C4-2B (cell line): ENCODE measurements at regions not wholly inside any gene's neighbourhood (a gene's known extent, or its start where the extent isn't known, plus 50 kb on each side); places are given as distances from the start of the nearest gene placed in this dataset.

Source experiments
- CTCF ChIP-seq: fragments of 450-650 bp; conservative IDR thresholded peaks from 2 replicates; pipeline ENCODE4 v1.5.1; 2017; ENCODE audit warnings: mild to moderate bottlenecking
- ZFX ChIP-seq: fragments of 450-650 bp; IDR thresholded peaks from 2 replicates; pipeline ENCODE4 v1.6.1; 2017

GRCh38 chr5:62154758-62155157 lies 151.2 kb upstream of the KIF2A start:
- TF ChIP-seq CTCF (no peak), ZFX (no peak)
